PFSK-1 (cell line): ENCODE measurements at regions not wholly inside any gene's neighbourhood (a gene's known extent, or its start where the extent isn't known, plus 50 kb on each side); places are given as distances from the start of the nearest gene placed in this dataset.

ENCODE experiments used
- POLR2AphosphoS5 ChIP-seq: IDR thresholded peaks from 2 replicates; pipeline ENCODE4 v1.6.1; 2012; ENCODE audit warnings: low read depth, mild to moderate bottlenecking, control low read depth, low read length, moderate library complexity
- SIN3A ChIP-seq: IDR thresholded peaks from 2 replicates; pipeline ENCODE4 v1.6.1; 2012; ENCODE audit warnings: mild to moderate bottlenecking, low read length, moderate library complexity, borderline replicate concordance; ENCODE audit not compliant: insufficient read depth
- TAF1 ChIP-seq: IDR thresholded peaks from 2 replicates; pipeline ENCODE4 v1.6.1; 2012; ENCODE audit warnings: low read length, control low read depth, borderline replicate concordance; ENCODE audit not compliant: insufficient read depth
- TF ChIP-seq, protein P1 (sequence below), 2 experiments: IDR thresholded peaks; 2 replicates each; pipeline versions ENCODE4 v1.6.1 to v1.8.0; 2011 to 2012; ENCODE audit warnings: low read depth in 2 of 2, low read length in 2 of 2, control low read depth in 1 of 2, inconsistent platforms in 1 of 2, mild to moderate bottlenecking in 1 of 2, moderate library complexity in 1 of 2; ENCODE audit not compliant: insufficient read depth in 1 of 2

GRCh38 chr12:88648625-88649024 lies 68.4 kb upstream of the KITLG start:
- no peak for TF ChIP-seq POLR2AphosphoS5
- no peak for TF ChIP-seq TAF1
- TF ChIP-seq, protein P1, sequence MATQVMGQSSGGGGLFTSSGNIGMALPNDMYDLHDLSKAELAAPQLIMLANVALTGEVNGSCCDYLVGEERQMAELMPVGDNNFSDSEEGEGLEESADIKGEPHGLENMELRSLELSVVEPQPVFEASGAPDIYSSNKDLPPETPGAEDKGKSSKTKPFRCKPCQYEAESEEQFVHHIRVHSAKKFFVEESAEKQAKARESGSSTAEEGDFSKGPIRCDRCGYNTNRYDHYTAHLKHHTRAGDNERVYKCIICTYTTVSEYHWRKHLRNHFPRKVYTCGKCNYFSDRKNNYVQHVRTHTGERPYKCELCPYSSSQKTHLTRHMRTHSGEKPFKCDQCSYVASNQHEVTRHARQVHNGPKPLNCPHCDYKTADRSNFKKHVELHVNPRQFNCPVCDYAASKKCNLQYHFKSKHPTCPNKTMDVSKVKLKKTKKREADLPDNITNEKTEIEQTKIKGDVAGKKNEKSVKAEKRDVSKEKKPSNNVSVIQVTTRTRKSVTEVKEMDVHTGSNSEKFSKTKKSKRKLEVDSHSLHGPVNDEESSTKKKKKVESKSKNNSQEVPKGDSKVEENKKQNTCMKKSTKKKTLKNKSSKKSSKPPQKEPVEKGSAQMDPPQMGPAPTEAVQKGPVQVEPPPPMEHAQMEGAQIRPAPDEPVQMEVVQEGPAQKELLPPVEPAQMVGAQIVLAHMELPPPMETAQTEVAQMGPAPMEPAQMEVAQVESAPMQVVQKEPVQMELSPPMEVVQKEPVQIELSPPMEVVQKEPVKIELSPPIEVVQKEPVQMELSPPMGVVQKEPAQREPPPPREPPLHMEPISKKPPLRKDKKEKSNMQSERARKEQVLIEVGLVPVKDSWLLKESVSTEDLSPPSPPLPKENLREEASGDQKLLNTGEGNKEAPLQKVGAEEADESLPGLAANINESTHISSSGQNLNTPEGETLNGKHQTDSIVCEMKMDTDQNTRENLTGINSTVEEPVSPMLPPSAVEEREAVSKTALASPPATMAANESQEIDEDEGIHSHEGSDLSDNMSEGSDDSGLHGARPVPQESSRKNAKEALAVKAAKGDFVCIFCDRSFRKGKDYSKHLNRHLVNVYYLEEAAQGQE (IDR thresholded peaks at IDR 0.05; ENCODE audit: insufficient read depth in 1 of 2, low read depth in 2 of 2, low read length in 2 of 2) = no peak
- TF ChIP-seq SIN3A = no peak
